AG09319 (cell line): ENCODE measurements at regions not wholly inside any gene's neighbourhood (a gene's known extent, or its start where the extent isn't known, plus 50 kb on each side); places are given as distances from the start of the nearest gene placed in this dataset.

Source experiments
- DNase-seq: peaks from one replicate; pipeline ENCODE4 v3.0.0-alpha.2; 2010; ENCODE audit warnings: low read depth; ENCODE audit errors: extremely low read depth
- TF ChIP-seq, protein P1 (sequence below): IDR thresholded peaks from 2 replicates; pipeline ENCODE4 v1.5.1; 2011; ENCODE audit warnings: low read depth, mild to moderate bottlenecking, inconsistent platforms, low read length, moderate library complexity

DNA sequence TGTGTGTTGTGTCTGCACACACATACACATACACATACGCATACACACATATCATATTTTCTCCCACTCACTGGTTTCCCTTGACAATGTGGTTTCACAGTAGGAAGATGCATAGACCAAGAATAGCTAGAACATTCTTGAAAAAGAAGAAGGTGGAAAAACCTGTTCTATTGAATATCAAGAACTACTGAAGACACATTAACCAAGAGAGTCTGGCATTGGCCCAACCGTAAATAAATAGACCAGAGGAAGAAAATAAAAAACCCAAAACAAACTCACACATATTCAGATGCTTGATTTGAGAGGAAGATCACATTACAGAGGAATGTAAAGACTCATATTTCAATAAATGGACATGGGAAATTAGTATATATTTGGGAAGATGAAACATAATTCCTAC lies 311.3 kb downstream of the FOXG1 start:
- TF ChIP-seq, protein P1, sequence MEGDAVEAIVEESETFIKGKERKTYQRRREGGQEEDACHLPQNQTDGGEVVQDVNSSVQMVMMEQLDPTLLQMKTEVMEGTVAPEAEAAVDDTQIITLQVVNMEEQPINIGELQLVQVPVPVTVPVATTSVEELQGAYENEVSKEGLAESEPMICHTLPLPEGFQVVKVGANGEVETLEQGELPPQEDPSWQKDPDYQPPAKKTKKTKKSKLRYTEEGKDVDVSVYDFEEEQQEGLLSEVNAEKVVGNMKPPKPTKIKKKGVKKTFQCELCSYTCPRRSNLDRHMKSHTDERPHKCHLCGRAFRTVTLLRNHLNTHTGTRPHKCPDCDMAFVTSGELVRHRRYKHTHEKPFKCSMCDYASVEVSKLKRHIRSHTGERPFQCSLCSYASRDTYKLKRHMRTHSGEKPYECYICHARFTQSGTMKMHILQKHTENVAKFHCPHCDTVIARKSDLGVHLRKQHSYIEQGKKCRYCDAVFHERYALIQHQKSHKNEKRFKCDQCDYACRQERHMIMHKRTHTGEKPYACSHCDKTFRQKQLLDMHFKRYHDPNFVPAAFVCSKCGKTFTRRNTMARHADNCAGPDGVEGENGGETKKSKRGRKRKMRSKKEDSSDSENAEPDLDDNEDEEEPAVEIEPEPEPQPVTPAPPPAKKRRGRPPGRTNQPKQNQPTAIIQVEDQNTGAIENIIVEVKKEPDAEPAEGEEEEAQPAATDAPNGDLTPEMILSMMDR = no peak

DNA sequence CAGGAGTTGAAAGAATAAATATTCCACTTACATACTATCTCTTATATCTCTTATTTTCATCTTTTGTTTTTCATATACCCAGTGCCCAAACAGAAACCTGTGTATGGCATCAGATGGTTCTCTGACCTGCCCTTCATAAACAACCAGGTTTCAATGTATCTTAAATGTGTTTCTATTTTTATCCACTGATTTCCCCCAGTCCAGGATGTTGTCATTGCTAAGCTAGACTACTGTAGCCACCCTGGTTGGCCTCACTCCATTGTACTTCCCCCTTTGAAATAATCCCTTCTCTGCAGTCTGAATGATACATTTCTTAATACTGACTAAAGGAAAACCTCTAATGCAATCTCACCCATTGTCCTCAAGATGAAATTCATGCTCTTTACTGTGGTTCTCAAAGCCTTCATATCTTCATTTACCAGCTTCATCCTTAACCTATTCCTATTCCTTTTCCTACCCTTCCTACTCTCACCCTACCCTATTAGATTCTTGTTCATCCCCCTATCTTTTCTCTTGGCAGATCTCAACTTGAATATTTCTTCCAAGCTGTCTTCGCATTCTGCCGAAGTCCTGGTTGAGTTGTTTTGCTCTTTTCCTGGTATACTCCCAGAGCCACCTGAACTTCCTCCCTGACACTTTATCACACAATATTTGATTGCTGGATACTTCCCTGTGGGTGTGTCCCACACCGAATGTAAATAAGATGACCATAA lies 312.4 kb downstream of the FOXG1 start:
- no peak for DNase-seq
- TF ChIP-seq, protein P1 = no peak

More for the DNA sequence above, 311.3 kb downstream of the FOXG1 start:
- no peak for DNase-seq

- TF ChIP-seq, protein P1 = peak; percentile 12
- no peak for DNase-seq
These were observed 319.0 kb downstream of the FOXG1 start for GRCh38 chr14:29085546-29085945.

- no peak for DNase-seq
- TF ChIP-seq, protein P1 = no peak
These were observed 323.3 kb downstream of the FOXG1 start for GRCh38 chr14:29089849-29090248.

DNA sequence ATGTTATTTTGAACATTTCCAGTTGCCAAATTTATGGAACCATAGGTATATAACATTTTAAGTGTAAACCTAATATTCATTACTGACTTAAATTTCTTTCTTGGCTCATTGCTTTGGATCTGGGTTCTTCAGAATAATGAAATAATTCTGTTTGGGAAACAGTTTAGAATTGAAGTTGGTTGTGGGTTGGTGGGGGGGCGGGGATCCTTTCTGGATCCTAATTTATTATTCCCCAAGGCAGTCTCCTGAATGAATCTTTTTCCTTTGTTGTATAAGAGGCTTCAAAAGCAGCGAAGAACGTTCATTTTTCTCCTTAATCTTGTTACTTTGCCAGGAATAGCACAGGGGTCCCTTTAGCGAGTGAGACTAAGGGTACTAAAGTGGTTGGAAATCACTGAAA lies 325.5 kb downstream of the FOXG1 start:
- TF ChIP-seq, protein P1 = no peak
- no peak for DNase-seq

DNA sequence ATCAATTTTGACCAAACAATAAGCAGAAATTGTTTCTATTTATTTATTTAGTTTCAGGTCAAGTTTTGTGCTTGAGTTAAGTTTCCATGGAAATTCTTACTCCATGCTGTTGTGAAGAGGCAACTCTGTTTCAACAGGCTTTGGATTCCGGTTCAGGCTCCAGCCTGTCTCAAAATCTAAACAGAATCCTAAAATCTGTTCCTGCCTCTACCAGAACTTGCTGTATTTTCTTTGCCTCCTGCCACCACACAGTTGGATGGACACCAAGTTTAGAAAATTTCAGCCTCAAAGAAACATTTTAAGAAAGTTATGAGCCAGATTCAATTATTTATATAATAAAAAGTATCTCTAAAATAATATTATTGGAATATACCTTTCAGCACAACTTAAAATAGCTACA lies 330.9 kb downstream of the FOXG1 start:
- no peak for DNase-seq
- TF ChIP-seq, protein P1 = no peak

GRCh38 chr14:29098656-29099055 lies 332.1 kb downstream of the FOXG1 start:
- TF ChIP-seq, protein P1 = no peak

More at GRCh38 chr14:29098656-29099055, 332.1 kb downstream of the FOXG1 start:
- no peak for DNase-seq
